Islet precursor cell (in vitro differentiated cells): ENCODE measurements at regions not wholly inside any gene's neighbourhood (a gene's known extent, or its start where the extent isn't known, plus 50 kb on each side); places are given as distances from the start of the nearest gene placed in this dataset.
"Not testable (repeated sequence)": the region's sequence is repeated elsewhere in the genome, so short reads cannot be mapped to it uniquely, and the experiment has no call there.

Source experiments
- DNase-seq: peaks from one replicate; pipeline ENCODE4 v3.0.0-alpha.2; 2018

DNA sequence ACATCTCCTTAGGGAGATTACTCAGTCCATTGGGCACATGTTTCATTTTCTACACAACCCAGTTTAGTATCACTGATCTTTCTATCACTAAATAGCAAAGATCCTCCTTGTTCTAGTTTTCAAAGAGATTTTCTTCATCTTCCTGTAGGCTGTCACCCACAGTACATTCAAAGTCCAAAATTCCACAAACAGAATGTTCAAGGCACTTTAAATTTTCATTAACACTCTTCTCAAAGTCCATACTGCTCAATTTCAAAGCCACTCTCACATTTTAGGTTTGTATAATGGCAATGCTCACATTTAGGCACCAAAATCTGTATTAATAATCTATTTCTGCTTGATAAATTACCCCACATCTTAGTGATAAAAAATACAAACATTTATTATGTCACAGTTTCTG, 152.8 kb downstream of the FSIP2 start:
- no peak for DNase-seq

DNA sequence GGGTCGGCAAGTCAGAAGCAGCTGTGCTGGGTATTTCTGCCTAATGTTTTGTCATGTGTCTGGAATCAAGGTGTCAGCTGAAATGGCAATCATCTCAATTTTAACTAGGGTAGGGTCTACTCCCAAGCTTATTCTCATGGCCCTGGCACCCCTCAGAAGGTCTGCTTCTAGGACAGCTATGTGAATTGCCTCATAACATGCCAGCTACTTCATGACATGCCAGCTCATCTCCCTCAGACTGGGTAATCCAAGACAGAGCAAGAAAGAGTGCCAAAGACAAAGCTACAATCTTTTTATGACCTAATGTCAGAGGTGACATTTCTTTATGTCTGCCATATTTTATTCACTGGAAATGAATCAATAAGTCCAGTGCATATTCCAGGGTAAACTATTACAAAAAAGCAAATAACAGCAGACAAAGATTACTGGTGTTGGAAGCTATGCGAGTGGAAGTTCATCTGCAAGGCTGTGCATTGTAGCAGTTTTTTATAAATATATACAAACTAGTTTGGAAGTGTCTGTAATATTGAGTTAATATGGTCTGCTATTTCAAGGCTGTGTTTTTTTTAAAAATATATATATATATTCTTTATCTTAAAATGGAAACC, 153.3 kb downstream of the FSIP2 start:
- DNase-seq, result no peak

DNA sequence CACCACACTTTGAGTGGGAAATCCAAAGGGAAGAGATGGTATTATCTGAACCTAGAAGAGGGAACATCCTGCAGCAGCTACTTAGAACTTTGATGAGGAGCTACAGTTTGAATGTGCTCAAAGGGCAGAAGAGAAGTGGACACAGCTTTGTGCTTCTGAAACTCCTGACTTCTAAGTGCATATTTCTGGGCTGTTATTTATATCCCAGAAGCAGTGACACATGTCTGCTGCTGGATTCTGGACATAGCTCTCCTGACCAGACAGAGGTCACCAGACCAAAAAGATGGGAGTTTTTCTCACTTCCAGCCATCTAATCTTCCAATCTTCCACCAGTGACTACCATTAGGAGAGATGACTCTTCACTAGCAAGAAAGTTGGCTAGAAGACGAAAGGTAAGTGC, 153.9 kb downstream of the FSIP2 start:
- no peak for DNase-seq

DNA sequence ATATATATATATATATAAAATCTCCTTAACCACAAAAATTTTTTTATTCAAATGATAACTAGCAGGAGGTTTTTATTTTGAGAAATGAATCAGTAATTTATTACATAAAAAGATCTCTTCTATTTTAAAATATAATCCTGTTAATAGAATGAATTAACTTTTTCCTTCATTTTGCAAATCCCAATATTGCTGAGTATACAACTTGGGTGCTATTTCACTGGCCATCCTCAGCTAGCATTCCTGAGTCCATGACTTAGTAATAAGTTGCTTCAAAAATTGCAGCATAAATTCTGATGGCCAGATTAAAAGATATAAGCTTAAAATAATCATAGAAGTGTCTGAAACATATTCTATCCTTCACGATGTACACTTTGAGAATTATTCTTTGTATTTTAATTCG, 155.6 kb downstream of the FSIP2 start:
- no peak for DNase-seq

DNA sequence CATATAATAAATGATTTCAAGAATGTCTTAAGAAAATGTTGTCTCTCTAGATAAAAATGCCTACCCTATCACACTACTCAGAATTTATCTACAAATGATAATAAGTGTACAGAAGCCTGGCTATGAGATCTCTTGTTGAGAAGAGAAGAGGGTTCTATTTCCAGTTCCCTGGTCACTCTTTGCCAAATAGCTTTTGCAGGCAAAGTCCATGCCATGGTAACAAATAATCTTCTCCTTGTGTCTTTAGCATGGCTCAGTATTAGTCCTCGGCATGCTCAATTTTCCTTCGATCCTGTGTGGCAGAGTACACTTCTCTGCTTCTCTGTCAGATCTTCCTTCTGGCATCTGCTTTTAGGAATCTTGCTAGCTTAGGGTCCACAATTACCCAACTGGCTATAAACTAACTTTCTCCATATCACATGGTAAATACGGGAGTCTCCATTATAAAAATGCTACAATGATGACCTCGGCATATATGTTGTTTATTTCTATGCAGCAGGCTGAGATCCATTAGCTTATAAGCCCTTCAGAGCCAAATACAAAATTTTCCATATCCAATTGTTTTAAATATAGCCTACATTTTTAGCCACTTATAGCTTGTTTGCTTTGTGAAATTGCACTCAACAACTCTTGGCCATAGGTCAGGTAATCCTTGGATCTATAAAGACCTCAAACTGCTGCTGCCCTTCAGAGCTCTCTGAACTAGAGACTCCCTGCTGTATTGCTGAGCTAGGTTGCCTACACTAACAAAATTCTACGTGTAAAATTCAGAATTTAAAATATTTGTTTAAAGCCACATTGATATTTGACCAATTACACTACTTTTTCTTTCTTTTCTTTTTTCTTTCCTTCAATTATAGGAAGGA, 157.5 kb downstream of the FSIP2 start:
- DNase-seq, result no peak

DNA sequence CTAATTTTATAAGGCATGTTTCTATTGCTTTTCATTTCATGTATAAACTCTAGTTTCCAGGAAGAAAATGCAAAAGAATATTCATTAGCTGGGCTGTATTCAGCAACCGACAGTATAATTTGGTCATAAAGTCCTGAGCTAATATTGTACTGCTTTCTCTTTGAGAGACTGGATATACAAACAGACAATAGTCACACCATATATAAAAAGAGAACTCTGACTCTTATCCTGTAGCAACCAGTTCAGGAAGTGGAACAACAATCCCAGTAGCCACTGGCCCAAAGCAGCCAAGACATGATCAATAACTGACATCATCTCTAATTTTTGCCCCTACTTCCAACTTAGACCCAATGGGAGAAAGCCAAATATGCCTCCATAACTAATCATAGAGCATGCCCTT, 160.8 kb downstream of the FSIP2 start:
- no peak for DNase-seq

DNA sequence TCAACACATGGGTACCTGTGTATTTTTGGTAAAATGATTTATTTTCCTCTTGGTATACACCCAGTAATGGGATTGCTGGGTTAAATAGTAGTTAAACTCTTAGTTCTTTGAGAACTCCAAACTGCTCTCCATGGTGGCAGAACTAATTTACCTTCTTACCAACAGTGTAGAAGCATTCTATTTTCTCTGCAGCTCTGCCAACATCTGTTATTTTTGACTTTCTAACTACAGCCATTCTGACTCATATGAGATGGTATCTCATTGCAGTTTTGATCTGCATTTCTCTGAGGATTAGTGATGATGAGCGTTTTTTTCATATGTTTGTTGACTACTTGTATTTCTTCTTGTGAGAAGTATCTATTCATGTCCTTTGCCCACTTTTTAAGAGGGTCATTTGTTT, 180.6 kb downstream of the FSIP2 start:
- DNase-seq, result no peak

DNA sequence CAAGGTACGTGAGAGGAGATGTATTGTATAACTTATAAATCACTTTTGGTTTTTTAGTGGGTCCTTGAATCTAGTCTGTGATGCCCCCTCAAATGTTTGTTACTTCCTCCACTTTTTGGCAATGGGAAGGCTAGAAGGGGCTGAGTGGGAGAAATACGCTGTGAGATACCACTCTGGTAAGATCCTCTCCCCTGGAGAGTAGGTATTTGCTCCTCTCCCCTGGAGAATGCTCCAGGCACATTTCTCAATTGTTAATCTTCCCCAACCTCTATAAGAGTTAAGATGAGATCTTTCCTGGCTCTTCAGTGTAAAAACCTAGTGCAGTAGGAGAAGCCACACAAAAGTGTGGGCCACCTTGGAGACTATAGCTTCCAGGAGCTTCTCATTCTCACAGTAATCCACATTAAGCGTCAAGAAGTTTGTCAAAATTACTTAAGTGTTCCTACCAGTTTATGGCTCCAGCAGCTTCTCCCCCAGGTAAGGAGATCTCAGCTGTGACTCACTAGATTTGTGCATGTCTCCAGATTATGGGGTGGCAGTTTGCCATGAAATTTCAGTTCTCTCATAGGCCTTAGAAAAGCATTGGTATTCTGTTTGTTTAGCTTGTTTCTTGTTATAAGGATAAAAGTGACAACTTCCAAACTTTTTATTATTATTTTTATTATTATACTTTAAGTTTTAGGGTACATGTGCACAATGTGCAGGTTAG, 182.6 kb downstream of the FSIP2 start:
- no peak for DNase-seq

DNA sequence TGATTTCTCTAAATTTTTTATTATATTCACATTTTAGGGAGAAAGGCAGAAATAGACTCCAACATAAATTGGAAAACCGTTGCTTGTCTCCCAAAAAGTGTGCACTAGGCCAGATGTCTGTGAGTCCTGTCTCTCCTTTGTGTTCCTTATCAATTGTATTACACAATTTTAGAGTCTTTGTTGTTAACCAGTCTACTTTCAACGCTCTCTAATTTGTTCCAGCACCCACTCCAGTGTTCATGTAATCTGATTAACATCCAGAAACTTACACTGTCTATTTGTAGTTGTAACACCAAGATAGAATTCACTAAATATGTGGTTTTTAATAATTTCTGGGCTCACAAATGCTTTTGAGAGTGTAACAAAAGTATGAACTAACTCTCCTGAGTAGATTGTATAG, 195.6 kb downstream of the FSIP2 start:
- DNase-seq, result no peak

DNA sequence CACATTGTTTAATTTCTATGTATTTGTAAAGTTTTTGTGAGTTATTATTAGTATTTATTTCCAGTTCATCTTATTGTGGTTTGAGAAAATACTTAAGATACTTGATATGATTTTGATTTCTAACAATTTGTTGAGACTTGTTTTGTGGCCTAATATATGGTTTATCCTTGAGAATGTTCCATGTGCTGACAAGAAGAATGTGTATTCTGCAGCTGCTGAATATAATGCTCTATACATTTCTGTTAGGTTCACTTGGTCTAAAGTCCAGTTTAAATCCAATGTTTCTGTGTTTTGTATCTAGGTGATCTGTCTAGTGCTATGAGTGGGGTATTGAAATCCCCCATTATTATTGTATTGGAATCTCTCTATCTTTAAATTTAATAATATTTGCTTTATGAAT, 201.3 kb downstream of the FSIP2 start:
- DNase-seq, result no peak

DNA sequence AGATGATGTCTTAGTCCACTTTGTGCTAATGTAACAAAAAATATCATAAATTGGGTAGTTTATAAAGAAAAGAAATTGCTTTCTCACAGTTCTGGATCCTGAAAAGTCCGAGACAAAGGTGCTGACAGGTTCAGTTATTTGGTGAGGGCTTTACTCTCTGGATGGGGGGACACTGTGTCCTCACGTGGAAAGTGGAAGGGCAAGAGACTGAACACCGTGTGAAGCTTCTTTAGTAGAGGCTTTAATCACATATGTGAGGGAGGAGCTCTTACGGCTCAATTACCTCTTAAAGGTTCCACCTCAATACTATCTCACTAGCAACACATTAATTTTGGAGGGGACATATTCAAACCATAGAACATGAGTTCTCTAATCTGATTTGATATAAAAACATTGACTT, 204.3 kb downstream of the FSIP2 start:
- DNase-seq, result no peak

DNA sequence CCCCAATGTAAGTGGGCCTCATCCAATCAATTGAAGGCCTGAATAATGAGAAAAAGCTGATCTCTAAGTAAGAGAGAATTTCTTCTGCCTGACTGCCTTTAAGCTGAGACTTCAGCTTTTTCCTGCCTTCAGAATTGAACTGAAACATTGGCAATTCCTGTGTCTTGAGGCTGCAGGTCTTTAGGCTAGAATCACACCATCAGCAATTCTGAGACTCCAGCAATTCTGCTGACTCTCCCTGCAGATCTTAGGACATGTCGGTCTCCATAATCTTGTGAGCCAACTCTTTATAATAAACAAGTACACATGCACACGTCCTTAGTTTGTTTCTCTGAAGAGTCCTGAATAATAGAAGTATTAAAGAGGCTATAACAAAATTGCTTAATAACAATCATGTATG, 209.1 kb downstream of the FSIP2 start:
- DNase-seq, result no peak

DNA sequence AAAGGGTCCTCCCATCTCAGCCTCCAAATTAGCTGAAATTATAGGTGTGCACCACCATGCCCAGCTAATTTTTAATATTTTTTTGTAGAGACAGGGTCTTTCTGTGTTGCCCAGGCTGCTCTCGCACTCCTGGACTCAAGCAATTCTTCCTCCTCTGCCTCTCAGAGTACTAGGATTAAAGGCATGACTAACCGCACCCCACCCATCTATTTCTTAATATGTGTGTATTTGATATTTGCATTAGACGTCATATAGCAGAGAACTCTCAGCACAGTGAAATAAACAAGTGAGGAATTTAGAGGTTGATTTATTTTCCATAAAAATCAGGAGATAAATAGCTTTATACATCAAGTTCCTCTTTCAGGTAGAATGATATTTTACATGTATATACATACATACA, 213.5 kb downstream of the FSIP2 start:
- no peak for DNase-seq

DNA sequence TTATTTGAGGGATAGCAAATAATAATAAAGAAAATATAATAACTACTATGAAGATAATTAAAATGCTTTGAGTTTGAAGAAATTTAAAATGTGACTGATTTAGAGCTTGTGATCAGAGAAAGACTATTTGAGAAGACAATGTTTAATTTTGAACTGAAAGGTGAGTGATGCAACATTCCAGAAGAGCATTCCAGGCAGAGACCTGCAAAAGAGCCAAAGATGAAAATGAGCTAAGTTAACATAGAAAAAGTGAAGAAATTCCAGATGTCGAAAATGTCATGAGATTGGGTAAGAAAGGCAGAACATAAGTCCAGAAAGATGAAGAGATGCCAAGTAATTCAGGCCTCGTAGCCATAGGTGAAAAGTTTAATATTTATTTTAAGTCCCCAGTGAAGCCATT, 215.8 kb downstream of the FSIP2 start:
- no peak for DNase-seq

DNA sequence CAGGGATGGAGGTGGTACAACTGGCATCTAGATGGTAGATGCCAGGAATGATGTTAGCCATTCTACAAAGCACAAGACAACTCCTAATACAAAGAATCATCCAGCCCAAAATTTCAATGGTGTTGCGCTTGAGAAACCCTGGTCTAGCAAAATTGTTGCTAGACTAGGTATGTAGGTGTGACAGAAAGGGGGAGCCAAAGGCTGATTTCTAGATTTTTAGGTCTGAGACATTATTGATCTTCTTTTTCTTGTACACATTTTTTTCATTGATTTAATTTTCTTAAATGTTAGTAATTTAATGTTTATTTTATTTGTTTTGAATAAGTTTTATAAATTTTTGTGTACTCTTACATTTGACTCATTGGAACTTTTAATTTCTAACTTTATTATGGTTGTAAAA, 216.4 kb downstream of the FSIP2 start:
- DNase-seq, result no peak

DNA sequence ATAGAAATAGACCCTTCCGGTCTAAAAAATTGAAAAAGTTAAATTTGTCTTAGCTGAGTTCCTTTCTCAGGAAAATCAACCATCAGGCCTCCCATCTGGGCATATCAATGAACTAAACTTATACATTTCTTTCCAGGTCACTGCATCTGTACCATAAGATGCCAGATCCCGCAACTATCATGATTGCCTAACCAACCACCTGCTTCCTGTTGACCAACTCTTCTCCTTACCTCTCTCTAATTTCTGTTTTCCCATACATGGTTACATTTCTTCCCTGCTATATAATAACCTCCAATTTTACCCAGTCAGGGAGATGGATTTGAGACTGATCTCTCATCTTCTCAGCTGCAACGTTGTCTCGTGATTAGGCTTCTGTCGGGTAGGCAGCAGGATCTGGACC, 228.7 kb downstream of the FSIP2 start:
- DNase-seq, result no peak

DNA sequence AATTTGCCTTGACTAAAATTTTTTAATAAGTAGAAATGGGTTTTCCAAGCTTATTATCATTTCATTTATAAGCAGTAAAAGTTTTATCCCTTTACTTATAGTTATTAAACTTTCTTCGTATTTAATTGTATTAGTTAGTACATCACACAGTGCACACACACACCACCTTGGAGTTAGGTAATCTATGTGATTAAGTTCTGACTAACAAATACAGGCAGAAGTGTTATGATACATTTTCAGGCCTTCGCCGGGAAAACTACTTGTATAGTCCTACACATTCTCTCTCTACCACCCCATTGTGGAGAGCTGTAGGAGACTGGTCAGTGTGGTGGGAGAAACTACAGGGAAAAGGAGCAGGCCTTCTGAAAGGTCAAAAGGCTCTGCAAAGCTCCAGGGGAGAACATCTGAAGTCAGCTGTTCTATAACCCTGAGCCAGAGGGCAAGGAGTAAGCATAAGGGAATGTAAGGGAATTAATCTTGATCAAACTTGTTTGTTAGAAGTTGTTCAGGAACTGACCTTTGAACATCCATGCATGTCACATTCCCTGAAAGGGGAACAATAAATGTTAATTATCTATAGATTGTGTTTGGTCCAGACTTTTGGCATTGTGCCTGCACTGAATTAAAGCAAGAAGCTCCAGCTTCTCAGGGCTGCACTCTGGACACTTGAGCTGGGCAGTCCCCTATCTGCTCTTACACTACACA, 231.7 kb downstream of the FSIP2 start:
- peak; percentile 53 for DNase-seq

DNA sequence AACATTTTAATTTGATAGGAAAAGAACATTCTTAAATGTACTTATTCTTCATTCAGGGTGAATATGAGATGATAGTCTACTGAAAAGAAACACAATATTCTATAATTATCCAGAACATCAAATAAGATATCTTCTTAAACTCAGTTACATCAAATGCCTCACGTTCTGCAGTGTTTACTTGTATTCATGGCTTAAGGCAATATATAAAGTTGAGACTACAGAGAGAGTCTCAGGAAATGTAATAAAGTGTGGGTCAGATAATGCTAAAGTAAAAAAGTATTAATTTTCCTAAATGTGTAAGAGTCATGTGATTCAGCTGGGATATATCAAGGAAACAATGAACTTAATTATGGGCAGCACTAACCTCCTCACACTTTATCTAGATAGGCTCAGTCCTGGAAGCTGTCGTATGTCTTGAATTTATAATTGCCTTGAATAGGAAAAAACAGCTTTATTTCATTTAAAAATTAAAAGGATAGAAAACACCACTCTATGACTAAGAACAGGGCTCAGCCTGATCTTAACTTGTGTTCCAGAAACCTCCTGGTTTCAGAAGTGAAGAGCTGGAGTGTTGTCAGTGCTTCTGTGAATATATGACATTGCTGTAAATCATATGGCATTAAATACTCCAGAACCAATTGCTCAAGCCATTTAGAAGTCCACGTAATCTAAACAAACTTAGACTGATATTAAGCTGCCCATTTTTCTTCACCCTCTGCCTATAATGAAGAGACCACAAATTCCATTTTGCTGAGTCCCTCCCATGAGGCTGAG, 240.2 kb downstream of the FSIP2 start:
- DNase-seq, result no peak

DNA sequence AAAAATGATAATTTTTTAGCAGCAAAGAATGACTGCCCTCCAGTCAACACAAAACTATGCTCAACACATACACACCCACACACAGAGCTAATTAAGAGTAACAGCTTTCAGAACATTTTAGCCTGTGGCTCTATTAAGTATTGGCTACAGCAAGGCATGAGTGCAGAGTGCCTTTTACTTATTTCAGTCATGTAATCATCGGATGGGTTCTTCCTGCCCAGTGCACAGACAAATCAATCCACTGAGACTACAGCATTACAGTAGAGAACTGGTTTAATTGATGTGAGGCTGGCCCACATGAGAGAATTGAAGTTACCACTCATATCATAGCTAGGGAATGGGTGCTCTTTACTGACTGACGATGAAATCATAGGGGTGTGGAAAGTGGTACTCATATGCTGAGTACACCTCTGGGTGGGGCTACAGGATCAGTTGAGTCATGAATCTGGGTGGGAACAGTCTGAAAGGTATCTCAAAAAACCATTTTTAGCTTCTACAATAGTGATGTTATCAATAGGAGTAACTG, 241.0 kb downstream of the FSIP2 start:
- DNase-seq, result no peak

DNA sequence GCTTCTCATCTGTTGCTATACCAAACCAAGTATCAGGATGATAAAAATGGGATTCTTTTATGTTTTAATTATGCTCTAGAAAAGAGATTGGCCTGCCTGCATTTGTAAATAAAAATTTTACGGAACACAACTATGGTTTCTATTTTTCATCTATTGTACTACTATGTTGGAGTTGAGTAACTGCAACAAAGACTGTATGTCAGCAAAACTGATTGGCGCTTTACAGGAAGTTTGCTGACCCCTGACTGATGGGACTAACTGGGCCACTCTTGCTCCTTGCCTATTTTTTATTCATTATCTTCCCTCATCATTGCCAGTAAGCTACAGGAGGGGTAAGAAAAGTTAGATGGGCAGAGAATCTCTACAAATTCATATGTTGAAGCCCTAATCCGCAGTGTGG, 242.3 kb downstream of the FSIP2 start:
- DNase-seq, result no peak

DNA sequence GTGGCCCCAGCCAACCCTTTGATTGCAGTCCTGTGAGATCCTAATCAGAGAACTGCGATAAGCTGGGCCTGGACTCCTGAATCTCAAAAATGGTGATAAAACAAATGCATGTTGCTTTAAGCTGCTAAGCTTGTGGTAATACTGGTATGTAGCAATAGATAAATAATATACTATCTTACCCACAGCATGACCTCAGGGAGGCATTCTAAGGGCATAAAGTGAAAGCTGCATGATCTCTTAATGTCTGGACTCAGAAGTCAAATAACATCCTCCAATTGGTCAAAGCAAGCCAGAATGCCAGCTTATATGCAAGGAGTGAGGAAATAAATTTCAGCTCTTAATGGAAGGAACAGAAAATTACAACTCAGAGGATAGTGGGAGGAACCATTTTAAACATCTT, 246.1 kb downstream of the FSIP2 start:
- DNase-seq, result no peak

DNA sequence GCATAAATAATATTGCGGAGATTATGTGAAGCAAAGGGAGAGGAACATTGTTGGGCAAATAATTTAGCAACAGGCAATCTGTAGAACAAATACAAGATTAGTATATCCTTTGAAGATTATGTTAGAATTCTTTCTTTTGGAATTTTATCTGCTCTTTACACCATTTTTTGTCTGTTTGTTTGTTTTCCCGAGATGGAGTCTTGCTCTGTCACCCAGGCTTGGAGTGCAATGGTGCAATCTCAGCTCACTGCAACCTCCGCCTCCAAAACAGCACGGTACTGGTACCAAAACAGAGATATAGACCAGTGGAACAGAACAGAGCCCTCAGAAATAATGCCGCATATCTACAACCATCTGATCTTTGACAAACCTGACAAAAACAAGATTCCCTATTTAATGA, 250.3 kb downstream of the FSIP2 start:
- DNase-seq, result not testable (repeated sequence)
